Panc1 (cell line): ENCODE measurements at regions not wholly inside any gene's neighbourhood (a gene's known extent, or its start where the extent isn't known, plus 50 kb on each side); places are given as distances from the start of the nearest gene placed in this dataset.

Experiments
- ATAC-seq: fragments of 200-7000 bp; cut with Tn5 transposase; 2 replicates; pipeline ENCODE4 v1.9.1; 2020; ENCODE audit warnings: mild to moderate bottlenecking, moderate library complexity
- BruUV-seq: library from RNA; stranded (reverse); fragments of 400-500 nt; replicated peaks from 2 replicates; lab custom pipeline; 2021; lab: Mats Ljungman, UMichigan
- CTCF ChIA-PET: fragments of 300-600 bp; sonication (Branson Sonifier 250); formaldehyde crosslinking; loops from one replicate; lab custom pipeline; 2022; ENCODE audit warnings: antibody characterized with exemption; lab: Charles Lee
- POLR2A ChIA-PET: fragments of 300-600 bp; sonication (Branson Sonifier 250); formaldehyde crosslinking; loops from one replicate; lab custom pipeline; 2022; ENCODE audit warnings: antibody characterized with exemption; lab: Charles Lee
- DNase-seq: peaks from one replicate; pipeline ENCODE4 v3.0.0-alpha.2; 2010; ENCODE audit warnings: low read depth, low spot score
- H3K27ac ChIP-seq: 2 replicates; pipeline ENCODE4 v1.5.1; 2011; ENCODE audit warnings: mild to moderate bottlenecking, low read length, inconsistent platforms
- H3K27me3 ChIP-seq: fragments of 200-500 bp; sonication (Bioruptor generic); 2 replicates; pipeline ENCODE4 v1.6.0; 2014; ENCODE audit warnings: low read length, inconsistent platforms; ENCODE audit not compliant: control insufficient read depth, insufficient read depth
- H3K36me3 ChIP-seq: fragments of 200-500 bp; sonication (Bioruptor generic); 2 replicates; pipeline ENCODE4 v1.5.1; 2014; ENCODE audit warnings: inconsistent platforms, mild to moderate bottlenecking, low read length, moderate library complexity; ENCODE audit not compliant: control insufficient read depth, insufficient read depth
- H3K4me1 ChIP-seq: 2 replicates; pipeline ENCODE4 v1.5.1; 2011; ENCODE audit warnings: inconsistent platforms, mild to moderate bottlenecking, low read length, moderate library complexity; ENCODE audit not compliant: control insufficient read depth, insufficient read depth
- H3K4me3 ChIP-seq, 2 experiments: 2 replicates each; pipeline ENCODE4 v1.5.1; 2011 to 2012; ENCODE audit warnings: low read depth in 2 of 2, low read length in 2 of 2, mild to moderate bottlenecking in 2 of 2, inconsistent platforms in 1 of 2, moderate library complexity in 1 of 2
- H3K9me3 ChIP-seq: fragments of 200-500 bp; sonication (Bioruptor generic); 2 replicates; pipeline ENCODE4 v1.5.1; 2014; ENCODE audit warnings: low read depth, mild to moderate bottlenecking, inconsistent platforms, low read length, moderate library complexity; ENCODE audit not compliant: control insufficient read depth, insufficient read depth
- CTCF ChIP-seq: fragments of 450-650 bp; IDR thresholded peaks from 2 replicates; pipeline ENCODE4 v1.5.1; 2017; ENCODE audit warnings: mild to moderate bottlenecking
- POLR2AphosphoS5 ChIP-seq: IDR thresholded peaks from 2 replicates; pipeline ENCODE4 v1.6.1; 2012; ENCODE audit warnings: mild to moderate bottlenecking, low read depth, low read length, moderate library complexity
- REST ChIP-seq, 2 experiments: IDR thresholded peaks; 2 replicates each; pipeline ENCODE4 v1.6.1; 2011 to 2012; ENCODE audit warnings: low read depth in 2 of 2, control low read depth in 1 of 2, low read length in 1 of 2, mild to moderate bottlenecking in 1 of 2, moderate library complexity in 1 of 2; ENCODE audit not compliant: insufficient read depth in 1 of 2
- SIN3A ChIP-seq: IDR thresholded peaks from 2 replicates; pipeline ENCODE4 v1.6.1; 2012; ENCODE audit warnings: low read depth, mild to moderate bottlenecking, low read length, moderate library complexity, borderline replicate concordance; ENCODE audit not compliant: insufficient read depth
- TCF7L2 ChIP-seq: IDR thresholded peaks from 2 replicates; pipeline ENCODE4 v1.6.1; 2011; ENCODE audit warnings: mild to moderate bottlenecking, low read depth, low read length, inconsistent platforms
- in situ Hi-C: cut with HindIII; loops from 2 replicates; pipeline ENCODE4 v1.10.0; 2016; ENCODE audit warnings: low sequenced_read_pairs, low pct_unique_long_range_greater_than_20kb
- intact Hi-C: fragments of 100-400 bp; cut with micrococcal nuclease; formaldehyde crosslinking; loops from one replicate; pipeline ENCODE4 v1.10.0; 2022; ENCODE audit not compliant: unreplicated experiment

- BruUV-seq: no TSS peak
- Histone ChIP-seq H3K4me3 (no peak overlapping the region), H3K4me1 (no peaks in the 10 kb centered on the region), H3K27ac (no peak overlapping the region), H3K9me3 (no peaks in the 10 kb centered on the region), H3K27me3 (no peaks in the 10 kb centered on the region; the same call in 1 of the 2 replicates), H3K36me3 (no peaks in the 10 kb centered on the region)
- POLR2A ChIA-PET: no interaction called here
- DNase-seq (no peak), ATAC-seq (no peak)
- in situ Hi-C loops (no loop called here), intact Hi-C loops (no loop called here)
- CTCF ChIA-PET: no interaction called here
- TF ChIP-seq REST (IDR thresholded peaks at IDR 0.05; ENCODE audit: insufficient read depth in 1 of 2, low read depth in 2 of 2, low read length in 1 of 2) (no peak), TCF7L2 (no peak), SIN3A (no peak), POLR2AphosphoS5 (no peak), CTCF (no peak)
These were observed 347.7 kb upstream of the MKI67 start for GRCh38 chr10:128473911-128474310.

GRCh38 chr10:128474571-128474970, 348.3 kb upstream of the MKI67 start:
- H3K27me3 ChIP-seq: no peaks in the 10 kb centered on the region; the same call in 1 of the 2 replicates
- intact Hi-C loops: no loop called here
- CTCF ChIA-PET: no interaction called here
- no peak overlapping the region for H3K4me3 ChIP-seq
- H3K36me3 ChIP-seq: no peaks in the 10 kb centered on the region
- no peaks in the 10 kb centered on the region for H3K9me3 ChIP-seq
- H3K4me1 ChIP-seq: no peaks in the 10 kb centered on the region
- TF ChIP-seq REST (IDR thresholded peaks at IDR 0.05; ENCODE audit: insufficient read depth in 1 of 2, low read depth in 2 of 2, low read length in 1 of 2) (no peak), POLR2AphosphoS5 (no peak), TCF7L2 (no peak), SIN3A (no peak), CTCF (no peak)
- POLR2A ChIA-PET: no interaction called here
- no peak overlapping the region for H3K27ac ChIP-seq
- ATAC-seq (no peak), DNase-seq (no peak)
- in situ Hi-C loops: no loop called here
- no TSS peak for BruUV-seq
